IMR-90 (cell line): ENCODE measurements at regions not wholly inside any gene's neighbourhood (a gene's known extent, or its start where the extent isn't known, plus 50 kb on each side); places are given as distances from the start of the nearest gene placed in this dataset.

Experiments
- ATAC-seq: fragments of 200-7000 bp; cut with Tn5 transposase; 2 replicates; pipeline ENCODE4 v1.9.1; 2020; ENCODE audit warnings: low read depth, mild to moderate bottlenecking, moderate library complexity
- BruUV-seq: library from RNA; stranded (reverse); fragments of 400-500 nt; replicated peaks from 2 replicates; lab custom pipeline; 2021; lab: Mats Ljungman, UMichigan
- CTCF ChIA-PET: fragments of 300-600 bp; formaldehyde crosslinking; extraction: SDS; loops from one replicate; lab custom pipeline; 2021; ENCODE audit warnings: antibody characterized with exemption; lab: Yijun Ruan, JAX
- POLR2A ChIA-PET: fragments of 300-600 bp; sonication (Branson Sonifier 250); formaldehyde crosslinking; loops from one replicate; lab custom pipeline; 2022; ENCODE audit warnings: antibody characterized with exemption; ENCODE audit not compliant: unreplicated experiment; lab: Charles Lee
- DNase-seq: peaks from one replicate; pipeline ENCODE4 v3.0.0; 2013
- H2AFZ ChIP-seq: replicated peaks from 2 replicates; pipeline ENCODE3; 2013; ENCODE audit warnings: low read length, mild to moderate bottlenecking; ENCODE audit not compliant: poor library complexity
- H2AK5ac ChIP-seq: 2 replicates; pipeline ENCODE4 v1.6.1; 2013; ENCODE audit warnings: low read depth, low read length, inconsistent platforms
- H2AK9ac ChIP-seq: replicated peaks from 2 replicates; pipeline ENCODE3; 2013; ENCODE audit warnings: mild to moderate bottlenecking, low read depth, low read length, moderate library complexity; ENCODE audit not compliant: poor library complexity
- H2BK120ac ChIP-seq: 2 replicates; pipeline ENCODE4 v1.6.1; 2013; ENCODE audit warnings: low read depth, low read length, inconsistent platforms
- H2BK15ac ChIP-seq: 3 replicates; pipeline ENCODE4 v1.6.1; 2013; ENCODE audit warnings: low read depth, low read length, inconsistent platforms
- H2BK20ac ChIP-seq: 2 replicates; pipeline ENCODE4 v1.6.1; 2013; ENCODE audit warnings: low read depth, mild to moderate bottlenecking, inconsistent platforms, low read length, moderate library complexity
- H2BK5ac ChIP-seq: 2 replicates; pipeline ENCODE4 v1.6.1; 2013; ENCODE audit warnings: mild to moderate bottlenecking, low read depth, low read length, inconsistent platforms; ENCODE audit not compliant: poor library complexity, severe bottlenecking
- H3K14ac ChIP-seq: replicated peaks from 2 replicates; pipeline ENCODE4 v1.6.1; 2013; ENCODE audit warnings: low read depth, low read length, inconsistent platforms
- H3K18ac ChIP-seq: 2 replicates; pipeline ENCODE4 v1.6.1; 2013; ENCODE audit warnings: low read depth, low read length, control low read depth
- H3K23ac ChIP-seq: 2 replicates; pipeline ENCODE4 v1.6.1; 2013; ENCODE audit warnings: low read depth, low read length, inconsistent platforms
- H3K27ac ChIP-seq: 2 replicates; pipeline ENCODE4 v1.5.1; 2013; ENCODE audit warnings: mild to moderate bottlenecking, control low read depth, low read length; ENCODE audit not compliant: insufficient read depth
- H3K27me3 ChIP-seq: 2 replicates; pipeline ENCODE4 v1.6.1; 2013; ENCODE audit warnings: low read length; ENCODE audit not compliant: control insufficient read depth, insufficient read depth
- H3K36me3 ChIP-seq: 2 replicates; pipeline ENCODE4 v1.6.1; 2013; ENCODE audit warnings: low read length, mixed read lengths; ENCODE audit not compliant: control insufficient read depth, insufficient read depth
- H3K4ac ChIP-seq: 2 replicates; pipeline ENCODE4 v1.6.1; 2013; ENCODE audit warnings: low read depth, low read length, inconsistent platforms
- H3K4me1 ChIP-seq: 2 replicates; pipeline ENCODE4 v1.6.1; 2013; ENCODE audit warnings: low read length, mixed read lengths; ENCODE audit not compliant: control insufficient read depth, insufficient read depth
- H3K4me2 ChIP-seq: 2 replicates; pipeline ENCODE4 v1.6.1; 2013; ENCODE audit warnings: low read depth, mild to moderate bottlenecking, control low read depth, low read length, moderate library complexity
- H3K4me3 ChIP-seq: 2 replicates; pipeline ENCODE4 v1.5.1; 2013; ENCODE audit warnings: low read depth, mild to moderate bottlenecking, control low read depth, low read length, moderate library complexity; ENCODE audit not compliant: insufficient read depth
- H3K56ac ChIP-seq: 2 replicates; pipeline ENCODE4 v1.6.1; 2013; ENCODE audit warnings: low read length, inconsistent platforms; ENCODE audit not compliant: insufficient read depth; ENCODE audit errors: extremely low read depth
- H3K79me1 ChIP-seq, 2 experiments: 2 replicates each; pipeline ENCODE4 v1.6.1; 2013; ENCODE audit warnings: low read length in 2 of 2, inconsistent platforms in 1 of 2, low read depth in 1 of 2
- H3K9ac ChIP-seq: 2 replicates; pipeline ENCODE4 v1.6.1; 2013; ENCODE audit warnings: low read depth, low read length, control low read depth
- H3K9me1 ChIP-seq: 2 replicates; pipeline ENCODE4 v1.6.1; 2013; ENCODE audit warnings: low read length, inconsistent platforms; ENCODE audit not compliant: insufficient read depth
- H3K9me3 ChIP-seq: 2 replicates; pipeline ENCODE4 v1.6.1; 2013; ENCODE audit warnings: low read length; ENCODE audit not compliant: control insufficient read depth, insufficient read depth
- H4K20me1 ChIP-seq: 2 replicates; pipeline ENCODE4 v1.6.1; 2013; ENCODE audit warnings: low read length, inconsistent platforms; ENCODE audit not compliant: insufficient read depth
- H4K5ac ChIP-seq: 2 replicates; pipeline ENCODE4 v1.6.1; 2013; ENCODE audit warnings: mild to moderate bottlenecking, low read depth, low read length, control low read depth
- H4K8ac ChIP-seq, 2 experiments: 2 replicates each; pipeline ENCODE4 v1.6.1; 2013; ENCODE audit warnings: low read depth in 2 of 2, low read length in 2 of 2, control low read depth in 1 of 2, inconsistent platforms in 1 of 2
- H4K91ac ChIP-seq: 2 replicates; pipeline ENCODE4 v1.6.1; 2013; ENCODE audit warnings: low read depth, low read length, inconsistent platforms; ENCODE audit not compliant: insufficient read depth
- NFE2L2 ChIP-seq: fragments of 150-350 bp; IDR thresholded peaks from 2 replicates; pipeline ENCODE4 v1.6.1; 2016; ENCODE audit warnings: low read depth, mild to moderate bottlenecking, low read length
- RAD21 ChIP-seq: IDR thresholded peaks from 2 replicates; pipeline ENCODE4 v1.6.1; 2012; ENCODE audit warnings: low read length, improper control_type of control experiment
- RFX5 ChIP-seq: IDR thresholded peaks from 2 replicates; pipeline ENCODE4 v1.8.0; 2012; ENCODE audit warnings: low read depth, mild to moderate bottlenecking, low read length, moderate library complexity
- WGBS, 2 experiments: methylation state at CpG; one replicate each; pipeline versions ENCODE4 v1.1.5 to v1.1.7; 2013; ENCODE audit warnings: missing lambda C conversion rate in 2 of 2; ENCODE audit not compliant: insufficient read length in 1 of 2; ENCODE audit errors: extremely low coverage in 2 of 2; 5-methylcytosine and 5-hydroxymethylcytosine counted together
- dilution Hi-C: fragments of 300-500 bp; cut with HindIII; formaldehyde crosslinking; loops from one replicate; pipeline ENCODE4 v1.14.3; 2018; ENCODE audit warnings: low sequenced_read_pairs; ENCODE audit not compliant: unreplicated experiment
- in situ Hi-C: fragments of 300-500 bp; cut with MboI; formaldehyde crosslinking; loops from 3 replicates; pipeline ENCODE4 v1.14.3; 2019; ENCODE audit warnings: low sequenced_read_pairs, inconsistent platforms, mixed read lengths
- intact Hi-C: fragments of 100-400 bp; cut with micrococcal nuclease; formaldehyde crosslinking; loops from 2 replicates; pipeline ENCODE4 v1.10.0; 2022

GRCh38 chr2:12222554-12222953 is 476.1 kb downstream of the LPIN1 start:
- H2AK5ac ChIP-seq = no peak overlapping the region
- ATAC-seq (no peak), DNase-seq (no peak)
- ChIA-PET POLR2A (no interaction called here), CTCF (interaction anchor here (0.6 kb wide), 1 partner anchor 12 kb away, joined by 3 read pairs; no protein-coding TSS in a partner anchor)
- no peak overlapping the region for H2AFZ ChIP-seq
- in situ Hi-C loops (no loop called here), intact Hi-C loops (no loop called here), dilution Hi-C loops (no loop called here)
- H3K4me3 ChIP-seq = no peak overlapping the region
- H3K9me1 ChIP-seq = no peaks in the 10 kb centered on the region; the same call in 1 of the 2 replicates
- WGBS, 2 experiments = no CpG with 5 or more reads among the region's 1 CpG
- no peak overlapping the region for H2BK20ac ChIP-seq
- H4K8ac ChIP-seq = no peak overlapping the region
- no peak overlapping the region for H2BK120ac ChIP-seq
- H3K56ac ChIP-seq = no peak overlapping the region
- no peak overlapping the region for H3K14ac ChIP-seq
- no peak overlapping the region for H2AK9ac ChIP-seq
- H3K4me2 ChIP-seq = no peak overlapping the region
- no peak overlapping the region for H3K9ac ChIP-seq
- H3K9me3 ChIP-seq = peaks cover 6% of the 10 kb centered on the region; the same call in 1 of the 2 replicates
- H3K18ac ChIP-seq = no peak overlapping the region
- H2BK5ac ChIP-seq = no peak overlapping the region
- H4K91ac ChIP-seq = no peak overlapping the region
- no peak overlapping the region for H4K5ac ChIP-seq
- no peaks in the 10 kb centered on the region for H3K27me3 ChIP-seq
- no peak overlapping the region for H3K4ac ChIP-seq
- no peaks in the 10 kb centered on the region for H3K4me1 ChIP-seq
- H3K79me1 ChIP-seq = no peaks in the 10 kb centered on the region
- H2BK15ac ChIP-seq = no peak overlapping the region
- no peak for TF ChIP-seq RAD21
- TF ChIP-seq NFE2L2 = no peak
- no peak for TF ChIP-seq RFX5
- no peak overlapping the region for H3K23ac ChIP-seq
- no TSS peak for BruUV-seq
- H3K36me3 ChIP-seq = no peaks in the 10 kb centered on the region
- no peaks in the 10 kb centered on the region for H4K20me1 ChIP-seq
- no peak overlapping the region for H3K27ac ChIP-seq
